Stimulated activated naive CD8-positive, alpha-beta T cell treated with anti-CD3 and anti-CD28 coated beads, Interleukin-15, amount 100 ng/mL, for 72 hours (primary cell): ENCODE measurements at regions not wholly inside any gene's neighbourhood (a gene's known extent, or its start where the extent isn't known, plus 50 kb on each side); places are given as distances from the start of the nearest gene placed in this dataset.

Experiments
- ATAC-seq: fragments of 150-1000 bp; cut with Tn5 transposase; 2 replicates; pipeline ENCODE4 v1.10.0; 2021; ENCODE audit warnings: mild to moderate bottlenecking, moderate library complexity
- DNase-seq, 2 donors: peaks; one replicate each; pipeline ENCODE4 v3.0.0; 2021 to 2022
- H3K27ac Mint-ChIP-seq, 2 donors: one replicate each; pipeline ENCODE4 v1.8.0; 2022; ENCODE audit warnings: mild to moderate bottlenecking in 2 of 2, mixed read lengths in 2 of 2, moderate library complexity in 2 of 2
- H3K27me3 Mint-ChIP-seq: one replicate; pipeline ENCODE4 v1.8.0; 2022; ENCODE audit warnings: mixed read lengths
- H3K4me1 Mint-ChIP-seq: one replicate; pipeline ENCODE4 v1.8.0; 2022; ENCODE audit warnings: mild to moderate bottlenecking, mixed read lengths
- H3K4me3 Mint-ChIP-seq, 2 donors: one replicate each; pipeline ENCODE4 v1.8.0; 2022; ENCODE audit warnings: mild to moderate bottlenecking in 2 of 2, mixed read lengths in 2 of 2, moderate library complexity in 1 of 2
- H3K9me3 Mint-ChIP-seq, 2 donors: one replicate each; pipeline ENCODE4 v1.8.0; 2022; ENCODE audit warnings: mixed read lengths in 2 of 2

GRCh38 chr12:24118668-24119067 is 169.2 kb upstream of the SOX5 start:
- Mint-ChIP-seq H3K9me3 (no peaks in the 10 kb centered on the region), H3K27ac (no peak overlapping the region), H3K4me3 (no peak overlapping the region), H3K4me1 (no peaks in the 10 kb centered on the region), H3K27me3 (no peaks in the 10 kb centered on the region)
- no peak for ATAC-seq
- DNase-seq, result no peak

- DNase-seq, result no peak
- Mint-ChIP-seq H3K4me3 (no peak overlapping the region), H3K27ac (no peak overlapping the region), H3K9me3 (no peaks in the 10 kb centered on the region), H3K27me3 (no peaks in the 10 kb centered on the region), H3K4me1 (no peaks in the 10 kb centered on the region)
- no peak for ATAC-seq
Measured at GRCh38 chr12:24116548-24116947, 167.1 kb upstream of the SOX5 start.

- H3K27ac Mint-ChIP-seq, result no peak overlapping the region
- no peaks in the 10 kb centered on the region for H3K27me3 Mint-ChIP-seq
- no peaks in the 10 kb centered on the region for H3K4me1 Mint-ChIP-seq
- no peaks in the 10 kb centered on the region for H3K9me3 Mint-ChIP-seq
- DNase-seq, result no peak
- H3K4me3 Mint-ChIP-seq, result no peak overlapping the region
- no peak for ATAC-seq
Measured at GRCh38 chr12:24113701-24114100, 164.2 kb upstream of the SOX5 start.

GRCh38 chr12:24111616-24112015 is 162.1 kb upstream of the SOX5 start:
- Mint-ChIP-seq H3K9me3 (no peaks in the 10 kb centered on the region), H3K27ac (no peak overlapping the region), H3K4me3 (no peak overlapping the region), H3K27me3 (no peaks in the 10 kb centered on the region), H3K4me1 (no peaks in the 10 kb centered on the region)
- ATAC-seq (no peak), DNase-seq (no peak)

- Mint-ChIP-seq H3K4me3 (no peak overlapping the region), H3K4me1 (no peaks in the 10 kb centered on the region)
- no peak for DNase-seq
Measured at GRCh38 chr12:24111086-24111485, 161.6 kb upstream of the SOX5 start.

GRCh38 chr12:24109381-24110039 is 160.0 kb upstream of the SOX5 start:
- H3K27me3 Mint-ChIP-seq, result no peaks in the 10 kb centered on the region
- H3K4me3 Mint-ChIP-seq, result no peak overlapping the region
- no peak overlapping the region for H3K27ac Mint-ChIP-seq
- H3K4me1 Mint-ChIP-seq, result no peaks in the 10 kb centered on the region
- DNase-seq (no peak), ATAC-seq (no peak)
- H3K9me3 Mint-ChIP-seq, result no peaks in the 10 kb centered on the region

More at GRCh38 chr12:24111086-24111485, 161.6 kb upstream of the SOX5 start:
- H3K27me3 Mint-ChIP-seq, result no peaks in the 10 kb centered on the region
- no peak overlapping the region for H3K27ac Mint-ChIP-seq
- no peaks in the 10 kb centered on the region for H3K9me3 Mint-ChIP-seq
- ATAC-seq, result no peak

GRCh38 chr12:24102676-24103075 is 153.2 kb upstream of the SOX5 start:
- Mint-ChIP-seq H3K9me3 (no peaks in the 10 kb centered on the region), H3K27me3 (no peaks in the 10 kb centered on the region), H3K27ac (no peak overlapping the region), H3K4me1 (no peaks in the 10 kb centered on the region), H3K4me3 (no peak overlapping the region)
- ATAC-seq (no peak), DNase-seq (no peak)

GRCh38 chr12:24099576-24099975 is 150.1 kb upstream of the SOX5 start:
- H3K4me1 Mint-ChIP-seq, result no peaks in the 10 kb centered on the region
- no peak overlapping the region for H3K4me3 Mint-ChIP-seq
- no peak overlapping the region for H3K27ac Mint-ChIP-seq
- ATAC-seq (no peak), DNase-seq (no peak)
- H3K9me3 Mint-ChIP-seq, result peaks cover 0 to 5% of the 10 kb centered on the region in 2 donors
- H3K27me3 Mint-ChIP-seq, result no peaks in the 10 kb centered on the region

- ATAC-seq (no peak), DNase-seq (no peak)
- peaks cover 0 to 5% of the 10 kb centered on the region in 2 donors for H3K9me3 Mint-ChIP-seq
- no peaks in the 10 kb centered on the region for H3K4me1 Mint-ChIP-seq
- no peak overlapping the region for H3K27ac Mint-ChIP-seq
- H3K4me3 Mint-ChIP-seq, result no peak overlapping the region
- H3K27me3 Mint-ChIP-seq, result no peaks in the 10 kb centered on the region
Measured at GRCh38 chr12:24095245-24095644, 145.8 kb upstream of the SOX5 start.

- DNase-seq (no peak), ATAC-seq (no peak)
- no peaks in the 10 kb centered on the region for H3K27me3 Mint-ChIP-seq
- no peak overlapping the region for H3K27ac Mint-ChIP-seq
- no peak overlapping the region for H3K4me3 Mint-ChIP-seq
- H3K9me3 Mint-ChIP-seq, result no peaks in the 10 kb centered on the region
- H3K4me1 Mint-ChIP-seq, result no peaks in the 10 kb centered on the region
Measured at GRCh38 chr12:24089510-24089890, 140.0 kb upstream of the SOX5 start.

- H3K4me1 Mint-ChIP-seq, result no peaks in the 10 kb centered on the region
- ATAC-seq (no peak), DNase-seq (no peak)
- H3K27ac Mint-ChIP-seq, result no peak overlapping the region
- H3K4me3 Mint-ChIP-seq, result no peak overlapping the region
- no peaks in the 10 kb centered on the region for H3K9me3 Mint-ChIP-seq
- no peaks in the 10 kb centered on the region for H3K27me3 Mint-ChIP-seq
Measured at GRCh38 chr12:24088751-24089509, 139.5 kb upstream of the SOX5 start.

GRCh38 chr12:24087294-24087693 is 137.8 kb upstream of the SOX5 start:
- no peaks in the 10 kb centered on the region for H3K4me1 Mint-ChIP-seq
- no peak overlapping the region for H3K27ac Mint-ChIP-seq
- H3K4me3 Mint-ChIP-seq, result no peak overlapping the region
- DNase-seq, result no peak
- H3K9me3 Mint-ChIP-seq, result no peaks in the 10 kb centered on the region
- no peaks in the 10 kb centered on the region for H3K27me3 Mint-ChIP-seq
- ATAC-seq, result no peak

GRCh38 chr12:24084800-24085199 is 135.3 kb upstream of the SOX5 start:
- Mint-ChIP-seq H3K4me3 (no peak overlapping the region), H3K9me3 (no peaks in the 10 kb centered on the region), H3K4me1 (no peaks in the 10 kb centered on the region), H3K27me3 (no peaks in the 10 kb centered on the region), H3K27ac (no peak overlapping the region)
- DNase-seq, result no peak
- no peak for ATAC-seq

GRCh38 chr12:24083838-24084237 is 134.4 kb upstream of the SOX5 start:
- DNase-seq (no peak), ATAC-seq (no peak)
- no peaks in the 10 kb centered on the region for H3K4me1 Mint-ChIP-seq
- H3K27ac Mint-ChIP-seq, result no peak overlapping the region
- H3K9me3 Mint-ChIP-seq, result no peaks in the 10 kb centered on the region
- H3K4me3 Mint-ChIP-seq, result no peak overlapping the region
- H3K27me3 Mint-ChIP-seq, result no peaks in the 10 kb centered on the region

GRCh38 chr12:24081606-24082005 is 132.1 kb upstream of the SOX5 start:
- no peaks in the 10 kb centered on the region for H3K27me3 Mint-ChIP-seq
- H3K9me3 Mint-ChIP-seq, result peaks cover 0 to 9% of the 10 kb centered on the region in 2 donors
- no peak overlapping the region for H3K4me3 Mint-ChIP-seq
- ATAC-seq (no peak), DNase-seq (no peak)
- no peaks in the 10 kb centered on the region for H3K4me1 Mint-ChIP-seq
- H3K27ac Mint-ChIP-seq, result no peak overlapping the region

- no peaks in the 10 kb centered on the region for H3K27me3 Mint-ChIP-seq
- H3K9me3 Mint-ChIP-seq, result peaks cover 0 to 9% of the 10 kb centered on the region in 2 donors
- H3K4me1 Mint-ChIP-seq, result no peaks in the 10 kb centered on the region
- H3K27ac Mint-ChIP-seq, result no peak overlapping the region
- DNase-seq, result no peak
- H3K4me3 Mint-ChIP-seq, result no peak overlapping the region
- ATAC-seq, result no peak
Measured at GRCh38 chr12:24081092-24081529, 131.6 kb upstream of the SOX5 start.
